GM12878 (cell line): ENCODE measurements at regions not wholly inside any gene's neighbourhood (a gene's known extent, or its start where the extent isn't known, plus 50 kb on each side); places are given as distances from the start of the nearest gene placed in this dataset.
"Not testable (repeated sequence)": the region's sequence is repeated elsewhere in the genome, so short reads cannot be mapped to it uniquely, and the experiment has no call there.

Source experiments
- ATAC-seq: fragments of 200-7000 bp; cut with Tn5 transposase; 3 replicates; pipeline ENCODE4 v1.9.1; 2020; ENCODE audit warnings: mild to moderate bottlenecking, moderate library complexity
- BruUV-seq: library from RNA; stranded (reverse); fragments of 400-500 nt; replicated peaks from 2 replicates; lab custom pipeline; 2021; lab: Mats Ljungman, UMichigan
- CTCF ChIA-PET: fragments of 300-600 bp; sonication (Branson Sonifier 250); formaldehyde crosslinking; extraction: SDS; loops from one replicate; lab custom pipeline; 2021; ENCODE audit warnings: inconsistent platforms; lab: Yijun Ruan, JAX
- POLR2A ChIA-PET: fragments of 350-600 bp; formaldehyde crosslinking; extraction: SDS; loops from one replicate; lab custom pipeline; 2021; ENCODE audit warnings: inconsistent platforms; lab: Charles Lee
- RAD21 ChIA-PET: fragments of 300-600 bp; sonication (Branson Sonifier 250); formaldehyde crosslinking; loops from one replicate; lab custom pipeline; 2023; ENCODE audit warnings: antibody characterized with exemption; ENCODE audit not compliant: unreplicated experiment; lab: Charles Lee
- SMC1A ChIA-PET: fragments of 300-600 bp; sonication (Branson Sonifier 250); formaldehyde crosslinking; loops from one replicate; lab custom pipeline; 2023; ENCODE audit not compliant: unreplicated experiment, uncharacterized antibody; lab: Charles Lee
- DNase-seq: peaks from one replicate; pipeline ENCODE4 v3.0.0-alpha.2; 2011; ENCODE audit warnings: low read depth, low spot score
- FAIRE-seq: peaks from 3 replicates; lab custom pipeline; 2011; peaks lifted over from hg19 to GRCh38; lab: Jason Lieb, UNC
- H2AFZ ChIP-seq: 2 replicates; pipeline ENCODE4 v1.6.0; 2011; ENCODE audit warnings: low read depth, low read length, control low read depth; ENCODE audit not compliant: control insufficient read depth
- H3K27ac ChIP-seq: 2 replicates; pipeline ENCODE4 v1.5.1; 2011; ENCODE audit warnings: control low read depth; ENCODE audit not compliant: control insufficient read depth, insufficient read depth
- H3K27me3 ChIP-seq, 2 experiments: replicated peaks in 1 of 2; 2 replicates each; pipeline versions ENCODE4 v1.6.0 to v1.6.1; 2011; ENCODE audit warnings: low read length in 1 of 2; ENCODE audit not compliant: control insufficient read depth in 2 of 2, insufficient read depth in 2 of 2
- H3K36me3 ChIP-seq, 2 experiments: 2 replicates each; pipeline ENCODE4 v1.5.1; 2011; ENCODE audit warnings: low read length in 1 of 2; ENCODE audit not compliant: control insufficient read depth in 2 of 2, insufficient read depth in 2 of 2
- H3K4me1 ChIP-seq: 2 replicates; pipeline ENCODE4 v1.6.1; 2011; ENCODE audit warnings: mild to moderate bottlenecking, low read length, moderate library complexity, mixed read lengths; ENCODE audit not compliant: control insufficient read depth, insufficient read depth
- H3K4me2 ChIP-seq: 2 replicates; pipeline ENCODE4 v1.6.0; 2011; ENCODE audit warnings: control low read depth; ENCODE audit not compliant: control insufficient read depth, insufficient read depth
- H3K4me3 ChIP-seq: fragments of 200-600 bp; sonication (generic); 2 replicates; pipeline ENCODE4 v1.5.1; 2016
- H3K79me2 ChIP-seq: 2 replicates; pipeline ENCODE4 v1.6.0; 2011; ENCODE audit warnings: low read length; ENCODE audit not compliant: control insufficient read depth, insufficient read depth
- H3K9ac ChIP-seq: 2 replicates; pipeline ENCODE4 v1.8.0; 2011; ENCODE audit warnings: low read length, control low read depth, mixed read lengths; ENCODE audit not compliant: control insufficient read depth, insufficient read depth
- H3K9me3 ChIP-seq: replicated peaks from 3 replicates; pipeline ENCODE4 v1.5.1; 2011; ENCODE audit warnings: mild to moderate bottlenecking, low read length; ENCODE audit not compliant: control insufficient read depth, insufficient read depth
- H4K20me1 ChIP-seq: 2 replicates; pipeline ENCODE4 v1.6.0; 2011; ENCODE audit not compliant: control insufficient read depth, insufficient read depth
- WGBS: methylation state at CpG from one replicate; pipeline ENCODE4 v1.1.6; 2016; ENCODE audit warnings: low lambda C conversion rate; ENCODE audit not compliant: insufficient replicate concordance, insufficient coverage; ENCODE audit errors: missing lambda C conversion rate; 5-methylcytosine and 5-hydroxymethylcytosine counted together
- in situ Hi-C: fragments of 300-500 bp; cut with MboI; formaldehyde crosslinking; loops from 9 replicates; pipeline ENCODE4 v1.14.3; 2018; ENCODE audit warnings: mixed read lengths
- intact Hi-C: fragments of 100-400 bp; cut with micrococcal nuclease; formaldehyde crosslinking; loops from one replicate; pipeline ENCODE4 v1.14.2; 2022; ENCODE audit not compliant: unreplicated experiment
- TF ChIP-seq, protein P1 (sequence below): fragments of 450-650 bp; IDR thresholded peaks from 2 replicates; pipeline ENCODE4 v1.6.1; 2016; ENCODE audit warnings: mild to moderate bottlenecking
- TF ChIP-seq, protein P2 (sequence below): fragments of 450-650 bp; IDR thresholded peaks from 2 replicates; pipeline ENCODE4 v1.6.1; 2017; ENCODE audit warnings: antibody characterized with exemption, mild to moderate bottlenecking, moderate library complexity

DNA sequence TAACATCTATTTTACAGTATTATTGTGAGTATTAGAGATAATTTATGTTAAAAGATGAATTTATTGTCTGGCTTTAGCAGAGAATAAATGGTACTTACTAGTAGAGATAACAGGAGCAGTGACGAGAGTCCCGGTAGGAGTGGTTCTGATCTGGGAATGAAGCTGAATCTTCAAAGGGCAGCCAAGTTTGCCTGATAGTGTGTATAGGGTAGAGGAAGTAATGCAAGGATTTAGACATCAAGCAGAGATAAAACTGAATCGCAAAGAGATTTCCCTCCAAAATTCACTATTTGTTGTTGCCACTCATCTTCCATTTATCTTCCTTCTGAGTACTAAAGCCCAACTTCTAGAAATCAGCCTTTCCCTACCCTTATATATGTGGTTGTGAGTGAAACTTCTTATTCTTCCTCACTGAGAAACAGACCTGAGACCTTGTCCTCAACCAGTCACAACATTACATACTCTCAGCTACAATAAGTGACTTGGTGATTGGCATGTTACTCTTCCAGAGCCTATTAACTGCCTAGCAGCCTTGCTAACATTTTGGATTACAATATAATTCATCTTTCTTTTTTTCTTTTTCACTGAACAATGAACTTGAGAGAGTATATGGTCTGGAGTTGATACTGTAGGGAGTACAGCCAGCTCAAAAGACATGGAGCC, 692.7 kb upstream of the ZNF385D start (continued):
- TF ChIP-seq, protein P1, sequence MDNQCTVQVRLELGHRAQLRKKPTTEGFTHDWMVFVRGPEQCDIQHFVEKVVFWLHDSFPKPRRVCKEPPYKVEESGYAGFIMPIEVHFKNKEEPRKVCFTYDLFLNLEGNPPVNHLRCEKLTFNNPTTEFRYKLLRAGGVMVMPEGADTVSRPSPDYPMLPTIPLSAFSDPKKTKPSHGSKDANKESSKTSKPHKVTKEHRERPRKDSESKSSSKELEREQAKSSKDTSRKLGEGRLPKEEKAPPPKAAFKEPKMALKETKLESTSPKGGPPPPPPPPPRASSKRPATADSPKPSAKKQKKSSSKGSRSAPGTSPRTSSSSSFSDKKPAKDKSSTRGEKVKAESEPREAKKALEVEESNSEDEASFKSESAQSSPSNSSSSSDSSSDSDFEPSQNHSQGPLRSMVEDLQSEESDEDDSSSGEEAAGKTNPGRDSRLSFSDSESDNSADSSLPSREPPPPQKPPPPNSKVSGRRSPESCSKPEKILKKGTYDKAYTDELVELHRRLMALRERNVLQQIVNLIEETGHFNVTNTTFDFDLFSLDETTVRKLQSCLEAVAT: no peak
- TF ChIP-seq, protein P2, sequence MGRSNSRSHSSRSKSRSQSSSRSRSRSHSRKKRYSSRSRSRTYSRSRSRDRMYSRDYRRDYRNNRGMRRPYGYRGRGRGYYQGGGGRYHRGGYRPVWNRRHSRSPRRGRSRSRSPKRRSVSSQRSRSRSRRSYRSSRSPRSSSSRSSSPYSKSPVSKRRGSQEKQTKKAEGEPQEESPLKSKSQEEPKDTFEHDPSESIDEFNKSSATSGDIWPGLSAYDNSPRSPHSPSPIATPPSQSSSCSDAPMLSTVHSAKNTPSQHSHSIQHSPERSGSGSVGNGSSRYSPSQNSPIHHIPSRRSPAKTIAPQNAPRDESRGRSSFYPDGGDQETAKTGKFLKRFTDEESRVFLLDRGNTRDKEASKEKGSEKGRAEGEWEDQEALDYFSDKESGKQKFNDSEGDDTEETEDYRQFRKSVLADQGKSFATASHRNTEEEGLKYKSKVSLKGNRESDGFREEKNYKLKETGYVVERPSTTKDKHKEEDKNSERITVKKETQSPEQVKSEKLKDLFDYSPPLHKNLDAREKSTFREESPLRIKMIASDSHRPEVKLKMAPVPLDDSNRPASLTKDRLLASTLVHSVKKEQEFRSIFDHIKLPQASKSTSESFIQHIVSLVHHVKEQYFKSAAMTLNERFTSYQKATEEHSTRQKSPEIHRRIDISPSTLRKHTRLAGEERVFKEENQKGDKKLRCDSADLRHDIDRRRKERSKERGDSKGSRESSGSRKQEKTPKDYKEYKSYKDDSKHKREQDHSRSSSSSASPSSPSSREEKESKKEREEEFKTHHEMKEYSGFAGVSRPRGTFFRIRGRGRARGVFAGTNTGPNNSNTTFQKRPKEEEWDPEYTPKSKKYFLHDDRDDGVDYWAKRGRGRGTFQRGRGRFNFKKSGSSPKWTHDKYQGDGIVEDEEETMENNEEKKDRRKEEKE: no peak

DNA sequence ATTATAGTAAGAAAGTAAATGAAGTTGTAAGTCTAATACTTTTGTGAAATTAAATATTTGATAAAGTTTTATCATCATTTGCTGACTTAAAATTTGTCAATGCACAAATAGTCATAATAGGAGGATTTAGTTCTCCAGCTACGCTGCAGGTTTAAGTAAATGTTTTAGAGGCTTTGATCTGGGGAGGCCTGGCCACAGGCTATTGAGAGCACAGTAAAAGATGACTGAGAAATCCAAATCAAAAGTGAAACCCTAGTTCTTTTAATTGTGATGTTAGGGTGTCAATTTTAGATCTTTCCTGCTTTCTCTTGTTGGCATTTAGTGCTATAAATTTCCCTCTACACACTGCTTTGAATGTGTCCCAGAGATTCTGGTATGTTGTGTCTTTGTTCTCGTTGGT, 694.3 kb upstream of the ZNF385D start:
- H3K4me2 ChIP-seq, H3K9me3 ChIP-seq, H3K4me1 ChIP-seq, FAIRE-seq, RAD21 ChIA-PET, H4K20me1 ChIP-seq, DNase-seq, H3K36me3 ChIP-seq, intact Hi-C loops, SMC1A ChIA-PET, BruUV-seq, ATAC-seq, POLR2A ChIA-PET, CTCF ChIA-PET, H2AFZ ChIP-seq, H3K4me3 ChIP-seq, H3K9ac ChIP-seq, H3K27me3 ChIP-seq, H3K79me2 ChIP-seq, H3K27ac ChIP-seq, in situ Hi-C loops: not testable (repeated sequence)
- 5% methylated on average over 1 of the region's 2 CpGs for whole genome bisulfite sequencing
